GM18505 (cell line): ENCODE measurements at regions not wholly inside any gene's neighbourhood (a gene's known extent, or its start where the extent isn't known, plus 50 kb on each side); places are given as distances from the start of the nearest gene placed in this dataset.
A peak's percentile ranks its signal among the peaks of the same experiment; 100 is the strongest.

Experiments used
- ATAC-seq: cut with Tn5 transposase; IDR thresholded peaks from one replicate; pipeline ENCODE4 v1.9.1; 2021; ENCODE audit not compliant: unreplicated experiment
- POLR2A ChIP-seq: IDR thresholded peaks from 4 replicates; pipeline ENCODE4 v1.6.1; 2011; ENCODE audit warnings: borderline replicate concordance; ENCODE audit not compliant: insufficient read depth, insufficient read length; ENCODE audit errors: extremely low read depth

GRCh38 chr1:186750257-186750656, 70.0 kb upstream of the PTGS2 start:
- no peak for TF ChIP-seq POLR2A
- ATAC-seq, result no peak

DNA sequence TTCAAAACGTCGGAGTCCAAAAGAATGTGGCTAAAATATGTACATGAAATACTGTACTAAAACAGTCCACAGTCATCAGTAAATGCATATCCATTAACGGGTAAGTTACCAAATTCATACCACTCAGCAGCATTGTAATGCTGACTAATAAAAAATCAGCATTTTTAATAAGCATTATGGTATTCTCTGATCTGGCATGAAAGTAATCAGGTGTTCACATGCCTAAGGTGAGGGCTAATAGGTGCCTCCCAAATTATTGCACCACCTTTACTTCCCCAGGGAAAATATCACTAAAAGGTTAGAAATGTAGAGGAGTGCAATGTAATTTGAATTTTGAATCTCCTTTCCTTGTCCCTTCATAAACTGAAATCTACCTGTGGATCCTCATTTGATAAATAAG, 69.6 kb upstream of the PTGS2 start:
- no peak for ATAC-seq
- TF ChIP-seq POLR2A, result no peak

DNA sequence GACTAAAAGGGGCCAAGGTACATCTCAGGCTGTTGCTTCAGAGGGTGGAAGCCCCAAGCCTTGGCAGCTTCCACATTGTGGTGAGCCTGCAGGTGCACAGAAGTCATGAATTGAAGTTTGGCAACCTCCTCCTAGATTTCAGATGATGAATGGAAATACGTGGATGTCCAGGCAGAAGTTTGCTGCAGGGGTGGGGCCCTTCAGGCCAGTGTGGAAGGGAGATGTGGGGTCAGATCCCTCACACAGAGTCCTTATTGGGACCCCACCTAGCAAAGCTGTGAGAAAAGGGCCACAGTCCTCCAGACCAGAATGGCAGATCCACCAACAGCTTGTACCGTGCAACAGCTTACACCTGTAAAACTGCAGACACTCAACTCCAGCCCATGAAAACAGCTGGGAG, 67.4 kb upstream of the PTGS2 start:
- ATAC-seq, result no peak
- TF ChIP-seq POLR2A, result no peak

DNA sequence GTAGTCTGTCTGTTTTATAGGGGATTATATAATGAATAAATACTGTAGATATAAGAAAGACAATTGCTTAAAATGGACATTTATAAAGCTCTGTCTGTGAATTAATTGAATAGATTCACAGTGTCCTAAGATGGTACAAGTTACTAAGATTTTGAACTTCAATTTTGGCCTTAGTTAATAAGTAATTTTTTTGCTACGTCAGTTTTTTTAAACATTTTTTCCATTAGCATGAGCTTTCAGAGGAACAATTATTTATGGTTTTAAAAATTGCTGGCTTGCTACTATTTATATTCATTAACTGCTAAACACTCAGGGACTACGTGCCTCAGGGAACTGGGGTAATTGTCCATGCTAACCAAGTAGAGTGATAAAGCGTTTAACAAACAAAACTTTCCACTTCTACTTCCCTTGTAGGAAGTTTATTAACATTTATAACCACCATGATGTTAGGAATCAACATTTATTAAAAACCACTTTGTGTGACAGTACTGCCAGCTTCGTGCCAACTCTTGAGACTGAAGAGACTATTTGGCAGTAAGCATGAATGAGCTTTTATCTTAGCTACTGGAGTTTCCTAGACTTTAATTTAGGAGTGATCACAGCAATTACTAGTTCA, 65.4 kb upstream of the PTGS2 start:
- ATAC-seq, result no peak
- TF ChIP-seq POLR2A, result no peak

DNA sequence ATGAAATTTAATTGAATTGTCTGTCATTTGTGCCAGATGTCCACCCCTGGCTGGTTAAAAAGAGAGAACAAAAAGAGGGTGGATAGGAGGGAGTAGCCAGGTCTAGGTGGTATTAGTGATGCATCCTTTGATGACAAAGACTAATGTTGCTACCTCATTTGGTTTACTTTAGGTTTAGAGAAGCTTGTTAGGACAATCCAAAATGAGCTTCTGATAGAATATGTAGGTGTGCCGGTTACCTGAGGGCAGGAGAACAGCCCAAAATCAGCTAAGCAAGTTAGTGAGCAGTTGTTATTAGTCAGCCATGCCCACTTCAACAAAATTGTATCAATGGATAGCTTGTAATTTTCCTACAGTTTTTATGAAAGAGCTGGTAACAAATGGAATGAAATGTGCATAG, 61.4 kb upstream of the PTGS2 start:
- ATAC-seq, result no peak
- no peak for TF ChIP-seq POLR2A

- no peak for TF ChIP-seq POLR2A
- no peak for ATAC-seq
Measured at GRCh38 chr1:186740324-186740723, 60.1 kb upstream of the PTGS2 start.

GRCh38 chr1:186739515-186739914, 59.3 kb upstream of the PTGS2 start:
- ATAC-seq, result no peak

DNA sequence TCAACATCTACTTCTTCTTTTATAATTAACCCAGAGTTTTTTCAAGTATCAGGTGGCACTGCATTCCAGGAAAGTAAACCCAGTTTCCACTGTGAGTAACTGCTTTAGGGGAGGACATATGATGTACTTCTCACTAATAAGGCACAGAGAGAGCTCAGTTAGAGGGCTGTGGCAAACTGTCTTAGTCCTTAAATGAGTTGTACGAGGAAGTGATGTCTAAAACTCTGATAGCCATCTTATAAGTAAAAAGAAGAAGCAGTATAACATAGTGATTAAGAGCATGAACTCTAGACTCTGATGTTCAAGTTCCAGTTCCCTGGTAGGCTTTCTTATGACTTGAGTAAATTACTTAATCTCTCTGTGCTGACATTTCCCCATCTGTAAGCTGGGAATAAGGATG, 58.7 kb upstream of the PTGS2 start:
- peak; percentile 87 for ATAC-seq
- no peak for TF ChIP-seq POLR2A

More at GRCh38 chr1:186739515-186739914, 59.3 kb upstream of the PTGS2 start:
- no peak for TF ChIP-seq POLR2A

GRCh38 chr1:186736971-186737685, 56.9 kb upstream of the PTGS2 start:
- ATAC-seq, result no peak
- TF ChIP-seq POLR2A, result no peak

DNA sequence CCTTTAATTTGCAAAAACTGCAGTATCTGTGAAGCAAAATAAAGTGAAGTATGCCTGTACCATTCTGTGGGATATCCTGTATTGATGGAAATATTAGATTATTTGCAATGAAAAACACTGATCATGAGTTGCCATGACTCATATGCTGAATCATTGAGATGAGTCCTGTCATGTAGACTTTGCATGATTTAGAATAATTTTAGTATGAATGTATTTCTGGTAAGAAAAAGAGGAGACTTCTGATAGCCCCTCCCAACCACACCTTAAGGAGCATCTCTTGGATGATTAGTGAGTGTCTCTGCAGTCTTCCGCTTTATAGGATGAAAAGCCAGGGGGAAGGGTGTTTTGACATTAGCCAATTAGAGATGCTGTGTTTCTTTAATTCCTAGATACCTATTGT, 55.2 kb upstream of the PTGS2 start:
- no peak for ATAC-seq
- TF ChIP-seq POLR2A, result no peak

GRCh38 chr1:186730951-186731729, 50.9 kb upstream of the PTGS2 start:
- no peak for ATAC-seq

More at GRCh38 chr1:186730951-186731729, 50.9 kb upstream of the PTGS2 start:
- no peak for TF ChIP-seq POLR2A
